Calu3 (cell line): ENCODE measurements at regions not wholly inside any gene's neighbourhood (a gene's known extent, or its start where the extent isn't known, plus 50 kb on each side); places are given as distances from the start of the nearest gene placed in this dataset.
"Not testable (repeated sequence)": the region's sequence is repeated elsewhere in the genome, so short reads cannot be mapped to it uniquely, and the experiment has no call there.

Experiments
- BruUV-seq: library from RNA; stranded (reverse); fragments of 400-500 nt; replicated peaks from 2 replicates; lab custom pipeline; 2021; lab: Mats Ljungman, UMichigan
- CTCF ChIA-PET: fragments of 300-600 bp; sonication (Branson Sonifier 250); formaldehyde crosslinking; loops from one replicate; lab custom pipeline; 2022; ENCODE audit warnings: antibody characterized with exemption; lab: Charles Lee
- DNase-seq: peaks from one replicate; pipeline ENCODE4 v3.0.0; 2022
- H3K27ac Mint-ChIP-seq: one replicate; pipeline ENCODE4 v1.8.0; 2022; ENCODE audit warnings: mixed read lengths; ENCODE audit not compliant: unreplicated experiment
- H3K27me3 Mint-ChIP-seq: one replicate; pipeline ENCODE4 v1.8.0; 2022; ENCODE audit warnings: mixed read lengths; ENCODE audit not compliant: unreplicated experiment
- H3K36me3 Mint-ChIP-seq: one replicate; pipeline ENCODE4 v1.8.0; 2022; ENCODE audit warnings: mild to moderate bottlenecking, moderate library complexity, mixed read lengths; ENCODE audit not compliant: insufficient read depth, unreplicated experiment
- H3K4me1 Mint-ChIP-seq: one replicate; pipeline ENCODE4 v1.8.0; 2022; ENCODE audit warnings: mild to moderate bottlenecking, low read depth, mixed read lengths; ENCODE audit not compliant: unreplicated experiment
- H3K4me3 Mint-ChIP-seq: one replicate; pipeline ENCODE4 v1.8.0; 2022; ENCODE audit warnings: mild to moderate bottlenecking, low read depth, moderate library complexity, mixed read lengths; ENCODE audit not compliant: unreplicated experiment
- H3K9me3 Mint-ChIP-seq: one replicate; pipeline ENCODE4 v1.8.0; 2022; ENCODE audit warnings: low read depth, mixed read lengths; ENCODE audit not compliant: unreplicated experiment
- CTCF ChIP-seq: fragments of 200-600 bp; IDR thresholded peaks from one replicate; pipeline ENCODE4 v1.8.0; 2022; ENCODE audit warnings: antibody characterized with exemption; ENCODE audit not compliant: unreplicated experiment
- intact Hi-C: fragments of 100-400 bp; cut with micrococcal nuclease; formaldehyde crosslinking; loops from one replicate; pipeline ENCODE4 v1.10.0; 2022; ENCODE audit not compliant: unreplicated experiment

- Mint-ChIP-seq H3K4me1 (no peaks in the 10 kb centered on the region), H3K4me3 (no peak overlapping the region), H3K9me3 (no peaks in the 10 kb centered on the region), H3K36me3 (no peaks in the 10 kb centered on the region), H3K27ac (no peak overlapping the region), H3K27me3 (no peaks in the 10 kb centered on the region)
- TF ChIP-seq CTCF: no peak
- intact Hi-C loops: no loop called here
- no TSS peak for BruUV-seq
- CTCF ChIA-PET: interaction anchor here (0.6 kb wide), 1 partner anchor 54 kb away, joined by 3 read pairs; no protein-coding TSS in a partner anchor
- no peak for DNase-seq
These were observed 76.3 kb upstream of the TIAM1 start for GRCh38 chr21:31420354-31420753.

GRCh38 chr21:31418377-31419001 is 74.4 kb upstream of the TIAM1 start:
- CTCF ChIA-PET: interaction anchor here (0.7 kb wide), 1 partner anchor 23 kb away, joined by 3 read pairs; no protein-coding TSS in a partner anchor
- TF ChIP-seq CTCF: no peak
- H3K4me3 Mint-ChIP-seq: no peak overlapping the region
- no peaks in the 10 kb centered on the region for H3K27me3 Mint-ChIP-seq
- no peaks in the 10 kb centered on the region for H3K4me1 Mint-ChIP-seq
- H3K36me3 Mint-ChIP-seq: no peaks in the 10 kb centered on the region
- DNase-seq: no peak
- no peak overlapping the region for H3K27ac Mint-ChIP-seq
- intact Hi-C loops: no loop called here
- no peaks in the 10 kb centered on the region for H3K9me3 Mint-ChIP-seq
- BruUV-seq: no TSS peak

GRCh38 chr21:31417214-31417613 is 73.2 kb upstream of the TIAM1 start:
- H3K27me3 Mint-ChIP-seq, H3K36me3 Mint-ChIP-seq, DNase-seq, intact Hi-C loops, H3K9me3 Mint-ChIP-seq, H3K4me3 Mint-ChIP-seq, H3K4me1 Mint-ChIP-seq, BruUV-seq, H3K27ac Mint-ChIP-seq: not testable (repeated sequence)
- CTCF ChIA-PET: interaction anchor here (0.6 kb wide), 1 partner anchor 21 kb away, joined by 3 read pairs; no protein-coding TSS in a partner anchor

DNA sequence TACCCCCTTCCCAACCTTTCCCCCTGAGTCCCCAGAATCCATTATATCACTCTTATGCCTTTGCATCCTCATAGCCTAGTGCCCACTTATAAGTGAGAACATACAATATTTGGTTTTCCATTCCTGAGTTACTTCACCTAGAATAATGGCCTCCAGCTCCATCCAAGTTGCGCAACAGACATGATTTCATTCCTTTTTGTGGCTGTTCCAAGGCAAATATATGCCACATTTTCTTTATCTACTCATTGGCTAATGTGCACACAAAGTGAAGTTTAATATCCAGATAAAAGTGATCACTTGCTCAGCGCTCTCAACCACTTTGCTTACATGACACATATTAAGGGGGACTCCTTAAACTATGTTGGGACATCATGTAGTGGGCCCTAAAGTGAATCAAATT is 72.4 kb upstream of the TIAM1 start:
- intact Hi-C loops: no loop called here
- no peaks in the 10 kb centered on the region for H3K36me3 Mint-ChIP-seq
- no peaks in the 10 kb centered on the region for H3K4me1 Mint-ChIP-seq
- H3K27ac Mint-ChIP-seq: no peak overlapping the region
- H3K9me3 Mint-ChIP-seq: no peaks in the 10 kb centered on the region
- CTCF ChIA-PET: no interaction called here
- no peak overlapping the region for H3K4me3 Mint-ChIP-seq
- no peaks in the 10 kb centered on the region for H3K27me3 Mint-ChIP-seq
- TF ChIP-seq CTCF: no peak
- DNase-seq: no peak
- BruUV-seq: no TSS peak
